ENCODE measurements at regions not wholly inside any gene's neighbourhood (a gene's known extent, or its start where the extent isn't known, plus 50 kb on each side); places are given as distances from the start of the nearest gene placed in this dataset.

GRCh38 chr17:55575058-55575636 is 63.9 kb upstream of the SMIM36 start:
- TF ChIP-seq CTCF (conservative IDR thresholded peaks at IDR 0.05; ENCODE audit: low read depth) = no peak
- H3K27ac ChIP-seq = no peak overlapping the region
- ChIA-PET POLR2A (ENCODE audit: low non-redundant PET) (no interaction called here), CTCF (no interaction called here)
- DNase-seq (ENCODE audit: low spot score) = no peak

GRCh38 chr17:55572599-55572998 is 61.3 kb upstream of the SMIM36 start:
- TF ChIP-seq CTCF (conservative IDR thresholded peaks at IDR 0.05; ENCODE audit: low read depth) = no peak
- CTCF ChIA-PET = no interaction called here
- H3K27ac ChIP-seq = no peak overlapping the region
- no peak for DNase-seq (ENCODE audit: low spot score)
- POLR2A ChIA-PET (ENCODE audit: low non-redundant PET) = interaction anchor here (0.5 kb wide), 1 partner anchor 1699 kb away, joined by 4 read pairs; no protein-coding TSS in a partner anchor

- ChIA-PET CTCF (no interaction called here), POLR2A (ENCODE audit: low non-redundant PET) (interaction anchor here (0.5 kb wide), 1 partner anchor 1700 kb away, joined by 4 read pairs; no protein-coding TSS in a partner anchor)
- no peak for TF ChIP-seq CTCF (conservative IDR thresholded peaks at IDR 0.05; ENCODE audit: low read depth)
- DNase-seq (ENCODE audit: low spot score) = no peak
- H3K27ac ChIP-seq = no peak overlapping the region
These were observed 60.9 kb upstream of the SMIM36 start for GRCh38 chr17:55572139-55572538.

GRCh38 chr17:55571095-55571494 is 59.8 kb upstream of the SMIM36 start:
- no peak for DNase-seq (ENCODE audit: low spot score)
- CTCF ChIA-PET = no interaction called here
- H3K27ac ChIP-seq = no peak overlapping the region
- POLR2A ChIA-PET (ENCODE audit: low non-redundant PET) = no interaction called here
- no peak for TF ChIP-seq CTCF (conservative IDR thresholded peaks at IDR 0.05; ENCODE audit: low read depth)

GRCh38 chr17:55570391-55570790 is 59.1 kb upstream of the SMIM36 start:
- ChIA-PET POLR2A (ENCODE audit: low non-redundant PET) (no interaction called here), CTCF (no interaction called here)
- no peak overlapping the region for H3K27ac ChIP-seq
- TF ChIP-seq CTCF (conservative IDR thresholded peaks at IDR 0.05; ENCODE audit: low read depth) = no peak
- no peak for DNase-seq (ENCODE audit: low spot score)

- CTCF ChIA-PET = interaction anchor here (0.6 kb wide), 1 partner anchor 136 kb away, joined by 5 read pairs; no protein-coding TSS in a partner anchor
- TF ChIP-seq CTCF (conservative IDR thresholded peaks at IDR 0.05; ENCODE audit: low read depth) = no peak
- POLR2A ChIA-PET (ENCODE audit: low non-redundant PET) = no interaction called here
- no peak overlapping the region for H3K27ac ChIP-seq
- no peak for DNase-seq (ENCODE audit: low spot score)
These were observed 56.3 kb upstream of the SMIM36 start for GRCh38 chr17:55567240-55568214.

Measured in RWPE1 (cell line).